Activated T-cell treated with anti-CD3 and anti-CD28 coated beads for 1 hour (primary cell): ENCODE measurements at regions not wholly inside any gene's neighbourhood (a gene's known extent, or its start where the extent isn't known, plus 50 kb on each side); places are given as distances from the start of the nearest gene placed in this dataset.

ENCODE experiments used
- DNase-seq: peaks from one replicate; pipeline ENCODE4 v3.0.0-alpha.2; 2020; ENCODE audit warnings: low read depth

DNA sequence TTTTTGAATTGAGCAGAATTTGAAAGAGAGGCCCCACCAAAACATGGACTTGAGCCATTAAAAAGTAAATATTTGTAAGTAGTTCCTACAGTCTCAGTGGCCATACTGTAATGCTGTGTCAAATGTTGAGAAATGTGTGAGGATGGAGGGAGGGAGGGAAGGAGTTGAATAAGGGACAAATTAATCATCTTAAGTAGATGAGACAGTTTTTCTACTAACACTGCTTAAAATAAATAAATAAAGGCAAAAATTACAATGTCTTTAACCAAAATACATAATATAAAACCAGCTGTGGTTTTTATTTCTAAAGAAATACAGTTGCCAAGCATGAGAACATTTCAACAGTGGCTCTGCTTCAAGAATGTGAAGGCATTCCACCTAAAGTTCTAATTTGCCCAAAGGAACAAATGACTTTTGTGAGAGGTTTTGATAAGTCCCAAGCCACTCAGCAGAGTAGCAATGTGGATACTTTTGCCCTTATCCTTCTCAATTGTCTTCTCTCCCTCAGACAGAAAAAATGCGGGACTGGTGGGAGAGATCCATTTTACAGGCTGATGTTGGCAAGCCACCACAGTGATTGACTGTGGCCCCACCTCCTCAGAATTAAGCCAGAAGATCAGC is 427.0 kb upstream of the RARB start:
- DNase-seq: no peak

DNA sequence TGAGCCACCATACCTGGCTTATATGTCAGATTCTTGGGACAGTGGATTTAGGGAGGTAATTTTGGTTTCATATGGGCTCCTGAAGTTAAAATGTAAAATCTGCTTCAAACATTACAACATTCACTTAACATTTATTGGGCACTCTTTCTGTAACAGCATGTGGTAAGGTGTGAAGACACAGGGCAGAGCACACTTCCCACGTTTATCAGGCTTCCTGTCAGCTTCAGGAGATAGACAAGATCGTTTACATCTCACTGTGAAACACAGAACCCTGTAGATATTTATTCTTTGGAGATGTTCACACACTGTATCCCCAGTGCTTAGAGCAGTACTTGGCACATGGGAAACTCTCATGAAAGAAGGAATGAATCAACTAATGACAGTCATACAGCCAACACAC is 426.0 kb upstream of the RARB start:
- DNase-seq: no peak

DNA sequence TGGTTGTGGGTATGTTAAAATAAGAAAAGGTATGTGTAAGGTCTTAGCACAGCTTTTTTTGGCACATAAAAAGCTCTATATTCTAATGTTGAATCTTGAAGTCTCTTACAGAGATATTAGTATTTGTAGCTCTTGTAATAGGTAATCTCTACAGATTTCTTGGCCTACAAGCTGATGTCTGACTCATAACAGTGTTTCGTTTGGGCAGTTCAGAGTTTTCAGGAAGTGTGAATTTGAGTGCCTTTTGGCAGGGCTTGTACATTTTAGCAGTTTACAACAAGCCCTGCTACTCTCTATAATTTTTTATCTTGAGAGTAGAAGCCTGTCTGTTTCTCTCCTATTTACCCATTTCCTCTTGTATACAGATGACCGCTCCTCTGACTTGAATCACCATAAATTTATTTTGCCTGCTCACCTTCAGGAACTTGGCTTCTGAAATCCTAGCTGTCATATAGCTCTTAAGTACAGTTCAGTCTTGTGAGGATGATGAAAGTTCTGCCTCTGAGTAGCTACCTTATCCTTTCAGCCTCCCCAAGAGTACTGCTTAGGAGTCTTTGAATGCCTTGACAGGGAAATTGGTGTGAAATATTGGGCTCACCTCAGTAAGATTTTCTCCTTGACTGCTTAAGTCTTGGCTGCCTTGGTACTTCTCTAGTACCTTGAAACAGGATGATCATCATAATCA is 419.9 kb upstream of the RARB start:
- no peak for DNase-seq

DNA sequence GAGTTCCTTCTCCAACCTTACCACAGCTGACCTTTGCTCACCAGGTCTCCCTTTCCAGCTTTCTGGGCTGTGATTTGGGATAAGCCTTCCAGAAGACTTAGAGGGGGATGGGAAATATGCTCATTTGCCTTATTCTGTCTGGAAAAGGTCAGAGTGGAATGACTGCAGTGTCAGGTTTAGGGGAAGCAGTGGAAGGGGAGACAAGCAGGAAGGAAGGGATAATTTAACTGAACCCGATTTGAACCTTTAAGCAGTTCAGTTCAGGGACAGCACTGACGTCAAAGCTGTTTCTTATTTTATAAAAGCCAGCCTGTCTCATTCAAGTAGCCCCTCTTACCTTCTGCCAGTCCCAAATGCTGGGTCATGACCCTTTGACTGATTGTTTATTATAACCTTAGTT is 418.4 kb upstream of the RARB start:
- DNase-seq: no peak

DNA sequence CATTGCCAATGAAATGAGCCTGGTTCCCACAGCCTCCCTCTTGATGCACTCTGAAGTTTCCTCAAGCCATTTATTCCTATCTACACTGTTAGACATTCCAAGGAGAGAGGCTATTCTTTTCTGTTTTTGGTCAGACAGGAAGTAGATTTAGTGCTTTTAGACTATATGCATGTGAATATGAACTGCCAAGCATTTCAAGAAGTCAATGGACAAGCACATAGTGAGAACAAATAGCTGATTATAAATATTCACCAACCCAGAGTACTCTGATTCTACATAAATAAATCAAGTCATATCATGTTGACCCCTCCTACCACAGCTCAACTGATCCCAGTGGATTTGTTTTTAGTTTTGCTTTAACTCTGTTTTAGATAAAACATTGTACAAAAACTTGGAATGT is 412.5 kb upstream of the RARB start:
- DNase-seq: no peak

DNA sequence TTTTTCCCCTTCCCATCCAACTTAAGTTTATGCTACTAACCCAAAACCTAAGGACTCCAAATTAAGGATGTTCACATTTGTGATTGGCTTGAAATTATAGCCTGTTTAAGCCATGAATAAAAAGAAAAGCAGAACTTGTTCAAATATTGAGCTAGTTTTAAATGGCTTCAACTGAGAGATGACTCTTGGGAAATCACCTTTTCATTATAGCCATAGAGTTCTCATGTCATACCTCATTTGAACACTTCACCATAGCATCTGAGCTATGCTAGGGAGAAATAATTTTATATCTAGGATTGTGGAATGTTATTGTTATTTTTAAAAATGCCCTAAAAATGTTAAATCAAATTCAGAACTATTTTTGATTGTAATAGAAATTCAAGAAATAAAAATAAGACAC is 409.2 kb upstream of the RARB start:
- no peak for DNase-seq

DNA sequence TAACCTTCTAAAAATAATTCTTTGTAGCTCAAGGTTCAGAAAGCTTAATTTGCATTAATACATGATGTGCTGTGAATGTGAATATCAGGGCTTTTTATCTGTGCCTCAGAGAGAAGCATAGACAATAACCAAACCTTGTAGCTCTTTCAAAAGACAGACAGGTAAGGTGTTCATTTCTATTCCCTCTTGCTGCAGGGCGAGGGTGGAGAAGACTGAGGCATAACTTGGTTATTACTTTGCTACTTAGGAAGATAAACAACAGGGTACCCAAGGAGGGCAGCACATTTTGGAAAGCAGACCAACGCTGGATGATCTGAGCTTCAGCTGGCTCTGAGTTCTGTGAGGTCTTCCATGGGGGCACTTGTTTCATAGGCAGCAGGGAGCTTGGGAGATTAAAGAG is 408.6 kb upstream of the RARB start:
- no peak for DNase-seq

DNA sequence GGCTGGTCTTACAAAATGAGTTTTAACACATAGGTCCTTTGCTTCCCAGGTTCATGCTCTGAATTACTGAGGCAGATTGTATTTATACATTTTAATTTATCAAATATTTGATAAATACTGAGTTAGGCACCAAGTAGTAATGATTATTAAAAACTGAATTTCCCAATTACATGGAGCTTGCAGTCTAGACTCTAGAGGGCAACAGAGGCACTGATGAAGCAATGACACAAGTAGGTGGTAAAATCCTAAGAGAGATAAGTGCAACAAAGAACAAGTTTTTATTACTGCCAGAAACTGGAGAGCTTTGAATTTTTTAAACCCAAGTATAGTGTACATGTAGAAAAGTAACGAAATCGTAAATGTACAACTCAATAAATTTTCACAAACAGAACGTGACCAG is 406.2 kb upstream of the RARB start:
- no peak for DNase-seq

DNA sequence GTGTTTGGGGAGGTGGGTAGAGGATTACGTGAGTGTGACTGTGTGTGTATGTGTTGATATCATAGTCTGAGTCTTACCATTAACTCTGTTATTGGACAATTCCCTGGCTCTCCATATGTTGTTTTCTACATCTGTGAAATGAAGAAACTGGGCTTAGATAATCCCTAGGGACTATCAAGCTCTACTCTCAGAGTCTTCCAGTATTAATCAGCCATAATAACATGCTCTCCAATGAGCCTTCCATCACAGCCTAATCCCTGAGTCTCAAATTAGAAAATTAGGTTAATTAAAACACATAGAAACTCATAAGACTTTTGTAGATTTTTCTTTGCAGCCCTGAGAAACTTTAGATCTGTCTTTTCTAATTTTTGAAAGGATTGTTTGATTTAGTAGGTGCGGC is 404.2 kb upstream of the RARB start:
- DNase-seq: no peak

DNA sequence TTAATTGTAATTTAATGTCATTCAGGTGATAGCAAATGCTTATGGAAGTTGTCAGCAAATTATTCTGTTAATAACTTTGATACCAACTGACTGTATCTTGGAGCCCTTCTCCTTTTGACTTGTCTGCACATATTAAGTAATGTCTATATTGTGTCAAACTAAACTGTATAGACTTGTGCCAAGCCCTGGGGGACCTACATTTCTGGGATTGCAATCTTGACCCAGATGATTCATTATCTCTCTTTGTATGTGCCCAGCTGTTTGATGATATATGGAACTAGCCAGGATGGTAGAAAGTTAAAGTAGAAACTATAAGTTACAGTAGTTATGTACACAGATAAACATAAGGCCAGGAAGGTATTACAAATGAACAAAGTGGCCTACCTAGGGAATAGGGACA is 402.8 kb upstream of the RARB start:
- DNase-seq: no peak

DNA sequence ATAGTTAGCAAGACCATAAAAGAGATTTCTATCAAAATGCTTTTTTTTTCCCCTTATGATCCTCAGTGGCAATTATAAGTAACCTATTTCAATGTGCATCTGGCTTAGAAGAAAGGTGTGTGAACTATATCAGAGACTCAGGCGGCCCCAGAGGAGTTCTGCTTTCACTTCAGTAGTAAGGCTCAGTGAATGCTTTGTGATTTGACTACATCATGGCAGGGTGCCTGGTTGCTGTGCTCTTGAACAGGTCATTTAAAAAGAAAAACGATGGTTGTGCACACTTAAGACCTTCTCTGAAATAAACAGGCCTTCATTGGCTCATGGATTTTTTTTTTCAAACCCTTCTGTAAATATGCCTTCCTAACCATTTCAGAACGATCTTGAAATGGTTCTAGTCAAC is 400.4 kb upstream of the RARB start:
- no peak for DNase-seq

DNA sequence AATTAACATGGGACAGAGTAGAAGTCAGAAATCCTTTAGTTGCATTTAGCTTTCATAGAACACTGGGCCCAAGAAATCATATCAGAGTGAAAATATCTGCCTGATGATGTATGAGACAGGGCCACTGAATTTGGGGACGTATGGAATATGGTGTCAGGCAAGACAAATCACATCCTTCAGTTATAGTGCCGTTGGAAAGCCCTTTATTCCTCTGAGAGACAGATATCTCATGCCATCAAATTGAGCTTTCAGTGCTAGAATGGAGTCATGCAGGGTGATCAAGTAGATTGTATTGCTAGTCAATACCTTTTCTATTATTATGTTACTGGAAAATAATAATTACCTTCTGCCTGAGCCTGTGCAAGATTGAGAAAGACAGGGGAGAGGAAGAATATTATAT is 398.2 kb upstream of the RARB start:
- DNase-seq: no peak

DNA sequence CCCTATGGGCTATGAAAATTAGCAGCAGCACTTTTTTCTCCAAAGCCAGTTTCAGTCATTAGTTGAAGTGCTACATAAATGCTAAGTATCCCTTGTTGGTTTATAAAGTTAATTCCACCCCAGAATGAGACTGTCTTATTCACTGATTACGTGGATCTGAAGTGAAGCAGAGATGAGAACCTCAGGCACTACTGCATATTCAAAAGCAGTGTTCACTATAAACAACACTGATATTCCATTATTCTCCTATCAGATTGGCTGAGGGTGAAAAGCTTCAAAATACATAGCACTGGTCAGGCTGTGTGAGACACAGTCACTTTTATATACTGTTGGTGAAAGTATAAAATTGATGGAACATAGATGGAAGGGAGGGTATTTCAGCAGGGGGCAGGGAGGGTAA is 395.7 kb upstream of the RARB start:
- no peak for DNase-seq

DNA sequence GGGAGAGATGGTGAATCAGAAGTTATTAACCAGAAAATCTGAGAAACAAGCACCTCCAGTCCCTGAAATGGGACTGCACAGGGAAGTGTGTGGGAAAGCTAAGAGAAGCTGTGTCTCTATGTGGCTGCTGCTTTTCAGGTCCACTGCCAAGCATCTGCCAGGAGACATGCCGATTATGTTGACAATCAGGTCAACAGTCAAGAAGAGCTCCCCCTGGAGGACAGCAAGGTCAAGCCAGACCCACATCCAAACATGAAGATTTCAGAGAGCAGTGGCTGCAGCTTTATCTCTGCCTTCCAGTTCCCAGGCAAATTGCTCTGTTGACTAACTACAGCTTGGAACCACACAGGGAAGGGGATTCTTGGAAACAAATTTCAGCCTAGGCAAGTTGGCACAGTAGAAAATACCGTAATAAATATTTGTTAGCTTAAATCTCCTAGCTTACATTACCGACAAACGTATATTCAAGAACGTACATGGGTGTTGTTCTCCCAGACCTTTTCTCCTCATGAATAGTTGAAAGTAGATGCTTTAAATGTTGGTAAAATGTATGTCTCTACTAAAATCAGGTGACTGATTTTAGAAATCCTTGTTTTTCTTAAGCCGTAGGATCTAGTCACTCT is 394.5 kb upstream of the RARB start:
- no peak for DNase-seq

DNA sequence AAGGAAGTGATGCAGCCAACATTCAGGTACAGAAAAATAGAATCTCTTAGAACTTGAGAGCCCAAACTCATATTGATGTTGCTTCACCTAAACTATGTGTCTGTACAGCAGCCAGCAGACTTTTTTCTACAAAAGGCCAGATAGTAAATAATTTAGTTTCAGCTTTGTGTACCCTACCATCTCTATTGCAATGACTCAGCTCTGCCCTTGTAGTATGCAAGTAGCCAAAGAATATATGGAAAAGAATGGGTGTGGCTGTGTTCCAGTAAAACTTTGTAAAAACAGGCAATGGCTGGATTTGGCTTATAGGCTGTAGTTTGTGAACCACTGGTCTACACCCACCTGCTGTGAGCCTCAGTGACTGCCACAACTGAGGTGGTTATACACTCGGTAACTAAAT is 392.5 kb upstream of the RARB start:
- DNase-seq: no peak

DNA sequence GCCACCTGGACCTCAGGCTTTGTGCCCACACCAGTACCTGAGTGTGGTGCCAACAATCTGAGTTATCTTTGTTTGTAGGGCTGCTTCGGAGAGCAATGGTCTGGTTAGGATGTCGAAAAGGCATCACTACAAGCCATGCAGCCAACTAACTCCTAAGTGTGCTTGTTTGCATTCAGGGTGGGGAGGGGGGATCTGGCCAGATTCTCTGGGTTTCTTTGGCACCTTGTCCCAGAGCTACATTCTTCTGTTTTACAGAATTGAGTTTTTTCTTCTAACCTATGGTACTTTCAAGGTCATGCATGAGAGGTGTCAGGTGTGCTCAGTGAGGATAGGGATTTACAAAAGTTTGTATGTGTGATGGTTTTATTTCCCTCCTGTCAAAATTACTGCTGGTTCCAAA is 391.4 kb upstream of the RARB start:
- no peak for DNase-seq

DNA sequence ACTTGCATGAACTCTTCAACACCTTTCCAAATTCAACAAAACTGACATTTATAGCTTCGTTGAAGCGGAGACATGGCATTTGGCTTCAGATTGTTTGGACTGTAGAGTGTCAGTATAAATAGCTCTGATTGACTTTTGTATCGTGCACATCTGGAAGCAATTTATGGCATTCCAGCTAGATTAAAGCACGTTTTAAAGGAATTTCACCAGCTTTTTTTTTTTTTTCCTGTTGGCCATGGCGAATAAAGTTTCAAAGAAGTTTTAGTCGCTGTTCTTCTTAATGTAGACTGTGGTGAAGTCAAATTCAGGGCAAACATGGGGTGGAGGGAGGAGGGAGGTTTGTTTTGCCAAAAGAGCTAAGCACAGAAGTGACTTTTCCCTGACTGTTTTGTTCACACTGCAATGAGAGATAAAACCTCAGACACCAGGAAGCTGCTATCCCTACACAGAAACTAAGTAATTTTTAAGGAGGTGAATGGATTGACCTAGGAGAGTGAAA is 391.0 kb upstream of the RARB start:
- no peak for DNase-seq

DNA sequence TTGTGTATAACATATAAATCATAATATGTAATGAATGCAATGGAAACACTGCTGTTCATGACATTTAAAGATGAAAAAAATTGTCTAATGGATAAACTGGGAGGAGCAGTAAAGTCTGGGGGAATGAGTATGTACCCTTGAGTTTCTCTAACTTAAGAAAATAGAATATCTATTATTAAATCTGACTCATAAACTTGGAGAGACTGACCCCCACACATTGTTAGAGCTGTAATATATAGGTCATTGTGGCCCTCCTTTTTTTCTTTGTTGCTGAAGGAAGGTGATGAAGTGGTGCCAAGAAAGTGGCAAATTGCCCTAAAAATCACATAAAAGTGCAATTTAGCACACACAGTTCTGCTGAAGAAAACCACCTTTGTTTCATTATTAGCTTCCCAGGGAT is 389.8 kb upstream of the RARB start:
- DNase-seq: no peak

DNA sequence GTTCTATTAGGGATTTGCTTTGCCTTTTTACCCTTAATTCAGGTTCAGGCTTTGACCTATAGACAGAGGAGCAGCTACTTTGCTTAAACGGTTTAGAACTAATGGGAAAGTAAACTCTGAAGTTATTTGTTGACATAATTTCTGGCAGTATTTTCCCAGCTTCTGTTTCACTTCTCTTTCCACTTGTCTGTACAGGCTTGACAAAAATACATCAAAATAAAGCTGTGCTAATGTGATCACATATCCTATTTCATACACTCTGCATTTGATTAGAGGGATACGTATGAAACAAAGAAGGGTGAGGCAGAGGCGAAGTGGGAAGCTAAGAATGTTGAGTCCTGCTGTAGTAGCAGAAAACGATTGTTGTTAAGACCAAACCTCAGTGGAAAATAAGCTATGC is 389.1 kb upstream of the RARB start:
- DNase-seq: no peak

DNA sequence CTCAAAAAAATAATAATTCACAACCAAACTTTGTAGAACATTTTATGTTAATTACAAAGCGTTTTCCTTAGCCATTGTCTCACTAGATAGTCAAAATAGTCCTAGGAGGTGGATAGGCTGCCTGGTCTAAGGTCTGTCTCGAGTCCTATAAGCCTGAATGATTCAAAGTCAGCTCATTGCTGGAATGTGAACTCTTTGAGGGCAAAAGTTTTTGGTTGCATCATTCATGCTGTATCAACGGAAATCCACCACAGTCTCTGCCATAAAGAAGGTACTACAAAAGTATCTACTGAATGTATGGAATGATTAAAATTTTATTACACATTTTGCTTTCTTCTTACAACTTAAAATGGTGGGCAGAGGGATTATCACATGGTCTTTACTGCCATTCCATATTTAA is 387.3 kb upstream of the RARB start:
- no peak for DNase-seq

DNA sequence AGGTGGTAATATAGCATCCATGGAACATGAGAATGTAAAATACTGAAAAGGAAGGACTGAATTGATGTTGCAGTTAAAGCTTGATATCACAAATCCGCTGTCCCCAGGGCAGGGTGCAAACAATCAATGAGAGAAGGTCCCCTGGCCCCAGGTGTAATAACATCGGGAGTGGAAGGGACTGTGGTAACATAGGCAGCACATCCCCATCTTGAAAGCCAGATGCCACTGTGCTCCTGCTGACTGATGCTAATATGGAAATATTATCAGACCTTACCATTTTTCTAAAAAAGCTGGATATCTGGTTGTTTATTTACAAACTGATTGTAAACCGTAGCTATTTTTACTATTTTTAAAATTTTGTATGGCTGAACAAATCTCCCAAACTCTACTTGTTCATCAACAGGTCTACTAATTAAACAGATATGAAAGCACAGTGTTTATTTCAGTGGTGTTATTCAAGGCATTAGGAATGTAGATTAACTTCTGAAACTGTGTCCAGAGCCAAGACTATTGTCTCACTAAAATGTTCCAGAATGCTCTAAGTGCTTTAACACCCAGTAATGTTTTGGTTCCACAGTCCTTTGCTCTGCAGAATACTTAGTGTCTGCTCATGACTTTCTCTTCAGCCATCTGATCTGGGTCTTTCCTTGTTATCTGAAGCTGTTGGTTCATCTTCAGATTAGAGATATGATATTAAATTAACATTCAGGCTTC is 386.0 kb upstream of the RARB start:
- no peak for DNase-seq

DNA sequence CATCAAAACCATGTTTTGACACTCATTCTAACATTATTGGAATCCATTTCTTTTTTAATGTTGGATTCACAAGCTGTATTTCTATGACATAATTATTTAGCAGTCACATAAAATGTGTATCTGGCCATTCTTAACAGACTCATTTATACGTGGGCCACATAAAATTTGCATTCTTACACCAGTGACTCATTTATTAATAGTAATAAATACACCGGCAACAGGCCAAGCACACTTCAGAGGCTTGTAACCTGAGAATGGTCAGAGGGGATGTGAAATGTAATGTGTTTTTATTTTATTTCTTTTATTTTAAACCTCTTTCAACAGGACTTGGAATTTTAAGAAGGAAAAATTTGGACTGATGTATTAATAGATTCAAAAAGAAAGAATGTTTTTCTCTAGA is 384.9 kb upstream of the RARB start:
- no peak for DNase-seq

DNA sequence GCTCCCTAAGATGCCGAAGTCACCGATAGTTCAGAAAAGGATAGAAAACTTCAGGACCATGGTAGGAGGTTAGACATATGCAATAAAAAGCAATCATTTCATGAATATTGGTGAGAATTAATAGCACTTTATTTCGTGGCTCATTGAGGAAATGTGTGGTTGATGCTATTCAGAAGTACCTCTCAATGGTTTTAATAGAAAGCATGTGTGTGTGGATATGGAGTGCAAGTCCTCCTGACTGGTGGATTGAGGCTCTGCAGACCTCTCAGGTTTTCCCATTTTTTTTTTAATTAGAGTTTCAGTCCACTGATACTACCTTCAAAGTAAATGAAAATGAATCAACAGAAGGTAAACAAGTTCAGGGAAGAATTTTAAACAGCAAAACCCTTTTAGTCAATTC is 384.3 kb upstream of the RARB start:
- DNase-seq: no peak
